Uterus (tissue), 3 donors: ENCODE measurements at regions not wholly inside any gene's neighbourhood (a gene's known extent, or its start where the extent isn't known, plus 50 kb on each side); places are given as distances from the start of the nearest gene placed in this dataset.

Experiments
- DNase-seq, 2 donors: peaks; one replicate each; pipeline ENCODE4 v3.0.0-alpha.2; 2019 to 2020
- H3K27ac ChIP-seq, 2 donors: fragments of 200-600 bp; sonication (generic); 1 replicate in 1 of 2; 2 replicates in 1 of 2; pipeline ENCODE4 v1.5.1; 2016 to 2018
- H3K27me3 ChIP-seq, 2 donors: fragments of 200-600 bp; sonication (generic); one replicate each; pipeline ENCODE4 v1.5.1; 2018 to 2019; ENCODE audit warnings: control low read depth in 1 of 2
- H3K36me3 ChIP-seq, 2 donors: fragments of 200-600 bp; sonication (generic); one replicate each; pipeline ENCODE4 v1.5.1; 2019; ENCODE audit warnings: control low read depth in 1 of 2
- H3K4me1 ChIP-seq, 2 donors: fragments of 200-600 bp; sonication (generic); one replicate each; pipeline ENCODE4 v1.5.1; 2018 to 2019; ENCODE audit warnings: control low read depth in 1 of 2
- H3K4me3 ChIP-seq, 2 donors: fragments of 200-600 bp; sonication (generic); 1 replicate in 1 of 2; 2 replicates in 1 of 2; pipeline ENCODE4 v1.5.1; 2018 to 2019; ENCODE audit warnings: mild to moderate bottlenecking in 1 of 2
- H3K9me3 ChIP-seq, 2 donors: fragments of 200-600 bp; sonication (generic); one replicate each; pipeline ENCODE4 v1.5.1; 2019; ENCODE audit warnings: control low read depth in 1 of 2
- CTCF ChIP-seq, 4 experiments: fragments of 200-600 bp in 2 of 4; fragments of 450-650 bp in 2 of 4; sonication (generic) in 2 of 4; IDR thresholded peaks; one replicate each; pipeline ENCODE4 v1.5.1; 2016 to 2019; ENCODE audit warnings: antibody characterized with exemption in 4 of 4, mild to moderate bottlenecking in 2 of 4, moderate library complexity in 1 of 4
- POLR2A ChIP-seq, 2 donors: fragments of 450-650 bp; IDR thresholded peaks; one replicate each; pipeline ENCODE4 v1.6.1; 2016; ENCODE audit warnings: antibody characterized with exemption in 2 of 2, mild to moderate bottlenecking in 1 of 2, moderate library complexity in 1 of 2
- intact Hi-C: fragments of 100-400 bp; cut with DNase I; formaldehyde crosslinking; loops from one replicate; pipeline ENCODE4 v1.15.1; 2023; ENCODE audit warnings: low total_unique reads
- donor health status: DM: yes; HTN: yes; CAD: no.

DNA sequence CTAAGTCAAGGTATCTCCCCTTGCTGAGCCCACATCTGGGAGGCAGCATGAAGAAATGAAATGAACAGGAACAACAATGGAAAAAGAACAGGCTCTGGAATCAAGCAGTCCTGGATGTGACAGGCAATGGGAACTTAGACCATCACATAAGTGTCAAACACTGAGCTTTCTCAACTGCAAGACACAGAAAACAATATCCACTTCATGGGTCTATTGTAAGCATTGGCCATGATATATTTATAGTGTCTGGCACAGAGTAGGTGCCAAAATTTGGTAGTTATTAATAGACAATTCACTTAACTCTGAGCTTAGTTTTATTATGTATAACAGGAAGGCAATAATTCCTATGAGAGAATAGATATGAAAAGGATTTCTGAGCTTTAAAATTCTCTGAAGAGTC, 64.1 kb upstream of the ATP1B1 start:
- Histone ChIP-seq H3K27me3 (no peaks in the 10 kb centered on the region), H3K4me1 (no peaks in the 10 kb centered on the region), H3K4me3 (no peak overlapping the region), H3K36me3 (no peaks in the 10 kb centered on the region), H3K9me3 (no peaks in the 10 kb centered on the region), H3K27ac (no peak overlapping the region)
- TF ChIP-seq POLR2A (IDR thresholded peaks at IDR 0.05): no peak
- TF ChIP-seq CTCF (IDR thresholded peaks at IDR 0.05): no peak
- DNase-seq: no peak
- intact Hi-C loops: no loop called here

DNA sequence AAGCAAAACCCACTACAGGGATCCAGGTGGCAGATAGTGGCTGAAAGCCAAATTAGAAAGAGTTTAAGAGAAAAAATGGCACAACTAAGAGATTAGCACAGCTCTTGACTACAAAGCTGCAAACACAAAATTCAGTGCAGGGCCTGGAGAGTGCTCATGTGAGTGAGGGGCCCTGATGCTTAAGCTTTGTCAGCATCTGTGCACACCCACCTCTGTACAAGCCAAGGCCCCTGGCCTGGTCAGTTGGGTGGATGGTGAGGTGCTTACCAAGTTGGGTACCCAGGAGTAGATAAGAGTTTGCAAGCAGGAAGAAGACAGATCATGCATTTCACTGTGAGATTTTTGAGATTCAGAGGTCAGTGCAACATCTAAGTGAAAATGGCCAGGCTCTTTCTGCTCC, 62.7 kb upstream of the ATP1B1 start:
- no peak for TF ChIP-seq CTCF (IDR thresholded peaks at IDR 0.05)
- TF ChIP-seq POLR2A (IDR thresholded peaks at IDR 0.05): no peak
- Histone ChIP-seq H3K36me3 (no peaks in the 10 kb centered on the region), H3K27me3 (no peaks in the 10 kb centered on the region), H3K9me3 (no peaks in the 10 kb centered on the region), H3K4me1 (no peaks in the 10 kb centered on the region), H3K27ac (no peak overlapping the region), H3K4me3 (no peak overlapping the region)
- intact Hi-C loops: no loop called here
- DNase-seq: no peak

- Histone ChIP-seq H3K4me3 (no peak overlapping the region), H3K27ac (no peak overlapping the region), H3K4me1 (no peaks in the 10 kb centered on the region), H3K9me3 (no peaks in the 10 kb centered on the region), H3K27me3 (no peaks in the 10 kb centered on the region), H3K36me3 (no peaks in the 10 kb centered on the region)
- DNase-seq: no peak
- TF ChIP-seq CTCF (IDR thresholded peaks at IDR 0.05): no peak
- no peak for TF ChIP-seq POLR2A (IDR thresholded peaks at IDR 0.05)
- intact Hi-C loops: no loop called here
These were observed 62.2 kb upstream of the ATP1B1 start for GRCh38 chr1:169044296-169044695.

DNA sequence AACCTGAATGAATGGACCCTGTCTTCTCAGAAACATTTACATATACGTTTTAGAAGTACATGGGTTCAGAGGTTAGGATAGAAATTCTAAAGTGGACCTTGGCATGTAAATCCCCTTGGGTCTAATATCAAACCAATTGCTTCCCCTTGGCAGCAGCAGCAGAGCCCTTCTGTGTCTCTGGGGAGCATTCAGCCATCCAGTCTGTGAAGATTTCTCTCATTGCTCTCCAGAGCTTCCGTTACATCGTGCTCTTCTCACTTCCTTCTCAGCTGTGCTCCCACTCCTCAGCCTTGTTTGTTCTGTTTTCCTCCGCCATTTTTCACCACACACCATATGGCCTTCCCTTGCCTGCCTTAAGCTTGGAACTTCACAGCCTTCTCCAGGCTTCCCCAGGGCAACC, 61.5 kb upstream of the ATP1B1 start:
- H3K27ac ChIP-seq: no peak overlapping the region
- intact Hi-C loops: no loop called here
- H3K27me3 ChIP-seq: no peaks in the 10 kb centered on the region
- DNase-seq: no peak
- H3K9me3 ChIP-seq: no peaks in the 10 kb centered on the region
- H3K4me3 ChIP-seq: no peak overlapping the region
- H3K36me3 ChIP-seq: no peaks in the 10 kb centered on the region
- no peaks in the 10 kb centered on the region for H3K4me1 ChIP-seq
- TF ChIP-seq CTCF (IDR thresholded peaks at IDR 0.05) (no peak), POLR2A (IDR thresholded peaks at IDR 0.05) (no peak)

GRCh38 chr1:169046671-169047070, 59.8 kb upstream of the ATP1B1 start:
- Histone ChIP-seq H3K36me3 (no peaks in the 10 kb centered on the region), H3K27me3 (no peaks in the 10 kb centered on the region), H3K4me1 (no peaks in the 10 kb centered on the region), H3K27ac (no peak overlapping the region), H3K4me3 (no peak overlapping the region), H3K9me3 (no peaks in the 10 kb centered on the region)
- no peak for DNase-seq
- intact Hi-C loops: no loop called here
- TF ChIP-seq POLR2A (IDR thresholded peaks at IDR 0.05) (no peak), CTCF (IDR thresholded peaks at IDR 0.05) (no peak)
